ENCODE measurements at regions not wholly inside any gene's neighbourhood (a gene's known extent, or its start where the extent isn't known, plus 50 kb on each side); places are given as distances from the start of the nearest gene placed in this dataset.
"Not testable (repeated sequence)": the region's sequence is repeated elsewhere in the genome, so short reads cannot be mapped to it uniquely, and the experiment has no call there.

- DNase-seq (ENCODE audit: low read depth), result no peak
- no peak overlapping the region for H3K4me3 ChIP-seq (ENCODE audit: low read depth, low read length)
- TF ChIP-seq MAX (IDR thresholded peaks at IDR 0.05; ENCODE audit: low read depth, low read length) (no peak), POLR2A (IDR thresholded peaks at IDR 0.05; ENCODE audit: extremely low read depth, insufficient read length) (no peak)
Observed at GRCh38 chr11:123325533-123325932, 104.5 kb upstream of the GRAMD1B start.

DNA sequence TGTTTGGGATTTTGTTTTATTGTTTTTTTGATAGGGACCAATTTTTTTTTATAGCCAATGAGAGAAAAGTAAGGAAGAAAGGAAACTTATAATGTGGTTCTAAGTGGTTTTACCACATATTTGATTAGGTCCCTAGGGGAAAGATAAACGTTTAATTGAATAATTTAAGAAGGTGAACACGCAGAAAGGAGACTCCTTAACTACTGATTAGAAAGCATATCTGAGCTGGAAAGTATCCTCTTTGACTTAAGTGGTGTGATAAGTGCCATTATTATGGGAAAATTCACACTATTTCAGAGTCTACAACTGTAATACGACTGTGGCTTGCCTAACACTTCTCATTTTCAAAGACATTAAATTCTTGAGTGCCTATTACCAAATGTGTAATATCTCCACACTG, 106.5 kb upstream of the GRAMD1B start:
- no peak for DNase-seq (ENCODE audit: low read depth)
- H3K4me3 ChIP-seq (ENCODE audit: low read depth, low read length), result no peak overlapping the region
- no peak for TF ChIP-seq MAX (IDR thresholded peaks at IDR 0.05; ENCODE audit: low read depth, low read length)

DNA sequence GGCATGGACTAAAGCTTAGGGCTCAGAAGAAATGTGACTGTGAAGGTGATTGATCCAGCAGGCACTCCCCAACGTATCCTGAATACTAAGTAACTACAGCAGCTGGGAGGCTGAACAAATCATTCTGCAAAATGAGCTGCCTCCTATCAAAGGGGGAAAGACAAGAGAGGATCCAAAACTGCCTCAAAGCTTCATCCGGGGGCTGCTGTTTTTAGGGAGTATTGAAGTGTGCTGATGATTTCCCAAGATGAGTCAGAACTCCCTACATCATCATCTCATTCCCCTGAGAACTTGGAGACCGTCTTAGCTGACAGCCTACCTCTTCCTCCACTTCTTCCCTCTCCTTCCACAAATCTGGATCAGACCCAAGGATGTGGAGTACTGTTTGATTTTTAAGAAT, 108.4 kb upstream of the GRAMD1B start:
- no peak for TF ChIP-seq POLR2A (IDR thresholded peaks at IDR 0.05; ENCODE audit: extremely low read depth, insufficient read length)
- TF ChIP-seq MAX (IDR thresholded peaks at IDR 0.05; ENCODE audit: low read depth, low read length), result no peak
- no peak for TF ChIP-seq MYC (IDR thresholded peaks at IDR 0.05; ENCODE audit: low read depth, low read length)
- TF ChIP-seq, protein P1, sequence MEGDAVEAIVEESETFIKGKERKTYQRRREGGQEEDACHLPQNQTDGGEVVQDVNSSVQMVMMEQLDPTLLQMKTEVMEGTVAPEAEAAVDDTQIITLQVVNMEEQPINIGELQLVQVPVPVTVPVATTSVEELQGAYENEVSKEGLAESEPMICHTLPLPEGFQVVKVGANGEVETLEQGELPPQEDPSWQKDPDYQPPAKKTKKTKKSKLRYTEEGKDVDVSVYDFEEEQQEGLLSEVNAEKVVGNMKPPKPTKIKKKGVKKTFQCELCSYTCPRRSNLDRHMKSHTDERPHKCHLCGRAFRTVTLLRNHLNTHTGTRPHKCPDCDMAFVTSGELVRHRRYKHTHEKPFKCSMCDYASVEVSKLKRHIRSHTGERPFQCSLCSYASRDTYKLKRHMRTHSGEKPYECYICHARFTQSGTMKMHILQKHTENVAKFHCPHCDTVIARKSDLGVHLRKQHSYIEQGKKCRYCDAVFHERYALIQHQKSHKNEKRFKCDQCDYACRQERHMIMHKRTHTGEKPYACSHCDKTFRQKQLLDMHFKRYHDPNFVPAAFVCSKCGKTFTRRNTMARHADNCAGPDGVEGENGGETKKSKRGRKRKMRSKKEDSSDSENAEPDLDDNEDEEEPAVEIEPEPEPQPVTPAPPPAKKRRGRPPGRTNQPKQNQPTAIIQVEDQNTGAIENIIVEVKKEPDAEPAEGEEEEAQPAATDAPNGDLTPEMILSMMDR (IDR thresholded peaks at IDR 0.05; ENCODE audit: low read depth, low read length), result no peak

GRCh38 chr11:123318623-123319022, 111.4 kb upstream of the GRAMD1B start:
- TF ChIP-seq, protein P1 (IDR thresholded peaks at IDR 0.05; ENCODE audit: low read depth, low read length), result no peak
- TF ChIP-seq MYC (IDR thresholded peaks at IDR 0.05; ENCODE audit: low read depth, low read length), result no peak
- no peak for TF ChIP-seq MAX (IDR thresholded peaks at IDR 0.05; ENCODE audit: low read depth, low read length)
- no peak for TF ChIP-seq POLR2A (IDR thresholded peaks at IDR 0.05; ENCODE audit: extremely low read depth, insufficient read length)
- DNase-seq (ENCODE audit: low read depth), result no peak
- no peak overlapping the region for H3K4me3 ChIP-seq (ENCODE audit: low read depth, low read length)

More for the DNA sequence above, 108.4 kb upstream of the GRAMD1B start:
- DNase-seq (ENCODE audit: low read depth), result no peak
- H3K4me3 ChIP-seq (ENCODE audit: low read depth, low read length), result no peak overlapping the region

GRCh38 chr11:123318132-123318531, 111.9 kb upstream of the GRAMD1B start:
- not testable (repeated sequence) for DNase-seq (ENCODE audit: low read depth); H3K4me3 ChIP-seq (ENCODE audit: low read depth, low read length)

- no peak for TF ChIP-seq POLR2A (IDR thresholded peaks at IDR 0.05; ENCODE audit: extremely low read depth, insufficient read length)
- no peak for TF ChIP-seq MYC (IDR thresholded peaks at IDR 0.05; ENCODE audit: low read depth, low read length)
- TF ChIP-seq, protein P1 (IDR thresholded peaks at IDR 0.05; ENCODE audit: low read depth, low read length), result no peak
- no peak for TF ChIP-seq MAX (IDR thresholded peaks at IDR 0.05; ENCODE audit: low read depth, low read length)
- no peak for DNase-seq (ENCODE audit: low read depth)
- H3K4me3 ChIP-seq (ENCODE audit: low read depth, low read length), result no peak overlapping the region
Observed at GRCh38 chr11:123316003-123316402, 114.1 kb upstream of the GRAMD1B start.

DNA sequence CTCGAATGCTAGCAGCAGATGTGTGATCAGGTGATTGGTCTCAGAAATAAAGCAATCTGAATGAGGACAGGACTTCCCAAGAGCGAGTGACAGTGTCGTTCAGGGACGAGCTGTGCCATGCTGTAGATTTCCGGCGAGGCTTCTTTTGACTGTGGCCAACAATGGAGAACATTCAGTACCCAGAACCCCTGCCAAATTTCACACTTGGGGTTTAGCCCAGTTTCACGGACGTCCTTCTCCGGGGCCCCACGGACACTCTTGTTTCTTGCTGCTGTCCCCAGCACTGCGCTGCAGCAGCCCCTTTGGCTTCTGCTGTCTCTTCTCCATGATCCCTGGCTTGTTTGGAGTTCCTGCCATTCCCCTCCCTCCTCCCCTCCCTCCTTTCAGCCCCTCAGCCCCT, 115.1 kb upstream of the GRAMD1B start:
- TF ChIP-seq MYC (IDR thresholded peaks at IDR 0.05; ENCODE audit: low read depth, low read length), result no peak
- TF ChIP-seq, protein P1 (IDR thresholded peaks at IDR 0.05; ENCODE audit: low read depth, low read length), result no peak
- TF ChIP-seq POLR2A (IDR thresholded peaks at IDR 0.05; ENCODE audit: extremely low read depth, insufficient read length), result no peak
- TF ChIP-seq MAX (IDR thresholded peaks at IDR 0.05; ENCODE audit: low read depth, low read length), result no peak
- H3K4me3 ChIP-seq (ENCODE audit: low read depth, low read length), result no peak overlapping the region
- DNase-seq (ENCODE audit: low read depth), result no peak

Data from NB4 (cell line).